ENCODE measurements at regions not wholly inside any gene's neighbourhood (a gene's known extent, or its start where the extent isn't known, plus 50 kb on each side); places are given as distances from the start of the nearest gene placed in this dataset.
"Not testable (repeated sequence)": the region's sequence is repeated elsewhere in the genome, so short reads cannot be mapped to it uniquely, and the experiment has no call there.

- no peak for DNase-seq
These were observed 327.3 kb downstream of the COG6 start for GRCh38 chr13:39982745-39983144.

GRCh38 chr13:39985071-39985470 lies 329.6 kb downstream of the COG6 start:
- no peak for DNase-seq

- DNase-seq, result no peak
These were observed 332.9 kb downstream of the COG6 start for GRCh38 chr13:39988351-39988750.

GRCh38 chr13:39998166-39998565 lies 342.7 kb downstream of the COG6 start:
- no peak for DNase-seq

GRCh38 chr13:40002016-40002415 lies 346.6 kb downstream of the COG6 start:
- DNase-seq, result no peak

- no peak for DNase-seq
These were observed 358.1 kb downstream of the COG6 start for GRCh38 chr13:40013554-40013953.

- DNase-seq, result no peak
These were observed 361.6 kb downstream of the COG6 start for GRCh38 chr13:40016953-40017660.

GRCh38 chr13:40017662-40018262 lies 362.3 kb downstream of the COG6 start:
- DNase-seq, result no peak

- DNase-seq, result no peak
These were observed 368.2 kb downstream of the COG6 start for GRCh38 chr13:40023595-40024203.

- DNase-seq, result no peak
These were observed 368.9 kb downstream of the COG6 start for GRCh38 chr13:40024204-40024966.

- no peak for DNase-seq
These were observed 369.7 kb downstream of the COG6 start for GRCh38 chr13:40024967-40025714.

- DNase-seq, result no peak
These were observed 370.7 kb downstream of the COG6 start for GRCh38 chr13:40026174-40026585.

GRCh38 chr13:40026741-40027140 lies 371.3 kb downstream of the COG6 start:
- DNase-seq, result no peak

- no peak for DNase-seq
These were observed 373.0 kb downstream of the COG6 start for GRCh38 chr13:40028446-40028845.

- DNase-seq, result no peak
These were observed 375.6 kb downstream of the COG6 start for GRCh38 chr13:40031031-40031430.

GRCh38 chr13:40039061-40039460 lies 383.6 kb downstream of the COG6 start:
- DNase-seq, result no peak

- DNase-seq, result no peak
These were observed 387.5 kb downstream of the COG6 start for GRCh38 chr13:40042991-40043390.

- no peak for DNase-seq
These were observed 388.3 kb downstream of the COG6 start for GRCh38 chr13:40043764-40044163.

GRCh38 chr13:40047322-40047771 lies 391.9 kb downstream of the COG6 start:
- no peak for DNase-seq

GRCh38 chr13:40048551-40048950 lies 393.1 kb downstream of the COG6 start:
- DNase-seq, result no peak

GRCh38 chr13:40052954-40053353 lies 397.5 kb downstream of the COG6 start:
- no peak for DNase-seq

GRCh38 chr13:40053401-40053800 lies 397.9 kb downstream of the COG6 start:
- no peak for DNase-seq

- not testable (repeated sequence) for DNase-seq
These were observed 399.0 kb downstream of the COG6 start for GRCh38 chr13:40054422-40054821.

Measured in hematopoietic multipotent progenitor cell treated with erythropoietin and hydrocortisone succinate and interleukin-3 and kit ligand, for 8 days (in vitro differentiated cells).